Hematopoietic multipotent progenitor cell (in vitro differentiated cells): ENCODE measurements at regions not wholly inside any gene's neighbourhood (a gene's known extent, or its start where the extent isn't known, plus 50 kb on each side); places are given as distances from the start of the nearest gene placed in this dataset.
A peak's percentile ranks its signal among the peaks of the same experiment; 100 is the strongest.

Experiments
- DNase-seq, 3 donors: peaks; one replicate each; pipeline ENCODE4 v3.0.0-alpha.2; 2011 to 2015; ENCODE audit warnings: low read depth in 2 of 3, low spot score in 2 of 3

- no peak for DNase-seq
Measured at GRCh38 chr1:22262583-22262982, 119.7 kb upstream of the WNT4 start.

GRCh38 chr1:22263359-22263758 lies 120.5 kb upstream of the WNT4 start:
- DNase-seq: no peak

GRCh38 chr1:22264464-22265341 lies 121.8 kb upstream of the WNT4 start:
- DNase-seq: no peak

- no peak for DNase-seq
Measured at GRCh38 chr1:22266141-22266540, 123.2 kb upstream of the WNT4 start.

- DNase-seq: no peak
Measured at GRCh38 chr1:22267413-22268175, 124.7 kb upstream of the WNT4 start.

GRCh38 chr1:22268327-22268726 lies 125.4 kb upstream of the WNT4 start:
- DNase-seq: no peak

- no peak for DNase-seq
Measured at GRCh38 chr1:22271847-22272801, 129.2 kb upstream of the WNT4 start.

- DNase-seq: no peak
Measured at GRCh38 chr1:22273686-22274681, 131.1 kb upstream of the WNT4 start.

GRCh38 chr1:22275167-22275566 lies 132.3 kb upstream of the WNT4 start:
- DNase-seq: no peak

- DNase-seq: peak in 2 of 3 donors; percentile 19 to 54
Measured at GRCh38 chr1:22275626-22276395, 132.9 kb upstream of the WNT4 start.

GRCh38 chr1:22276396-22276748 lies 133.5 kb upstream of the WNT4 start:
- no peak for DNase-seq

GRCh38 chr1:22277662-22278061 lies 134.8 kb upstream of the WNT4 start:
- no peak for DNase-seq

GRCh38 chr1:22279735-22280134 lies 136.8 kb upstream of the WNT4 start:
- no peak for DNase-seq

- no peak for DNase-seq
Measured at GRCh38 chr1:22280526-22280925, 137.6 kb upstream of the WNT4 start.

- DNase-seq: no peak
Measured at GRCh38 chr1:22281521-22282363, 138.8 kb upstream of the WNT4 start.

- no peak for DNase-seq
Measured at GRCh38 chr1:22282364-22282995, 139.6 kb upstream of the WNT4 start.

- DNase-seq: no peak
Measured at GRCh38 chr1:22283596-22283995, 140.7 kb upstream of the WNT4 start.

GRCh38 chr1:22284236-22284635 lies 141.3 kb upstream of the WNT4 start:
- no peak for DNase-seq
